ENCODE measurements at regions not wholly inside any gene's neighbourhood (a gene's known extent, or its start where the extent isn't known, plus 50 kb on each side); places are given as distances from the start of the nearest gene placed in this dataset.

- Mint-ChIP-seq H3K27ac (no peak overlapping the region), H3K4me1 (no peaks in the 10 kb centered on the region), H3K27me3 (no peaks in the 10 kb centered on the region), H3K9me3 (peaks cover 9% of the 10 kb centered on the region), H3K36me3 (ENCODE audit: low read depth) (no peaks in the 10 kb centered on the region), H3K4me3 (no peak overlapping the region)
- DNase-seq, result no peak
- CTCF ChIA-PET, result interaction anchor here (0.9 kb wide), 1 partner anchor 15 kb away, joined by 3 read pairs; no protein-coding TSS in a partner anchor
- POLR2A ChIA-PET, result no interaction called here
Measured at GRCh38 chr17:12545877-12546513, 119.7 kb upstream of the MYOCD start.

- ChIA-PET CTCF (no interaction called here), POLR2A (no interaction called here)
- no peak for DNase-seq
- Mint-ChIP-seq H3K9me3 (peaks cover 8% of the 10 kb centered on the region), H3K4me3 (no peak overlapping the region), H3K27ac (no peak overlapping the region), H3K4me1 (no peaks in the 10 kb centered on the region), H3K36me3 (ENCODE audit: low read depth) (no peaks in the 10 kb centered on the region), H3K27me3 (no peaks in the 10 kb centered on the region)
Measured at GRCh38 chr17:12546983-12547382, 118.7 kb upstream of the MYOCD start.

GRCh38 chr17:12547831-12548230 is 117.9 kb upstream of the MYOCD start:
- no peaks in the 10 kb centered on the region for H3K27me3 Mint-ChIP-seq
- H3K4me3 Mint-ChIP-seq, result no peak overlapping the region

GRCh38 chr17:12548558-12548957 is 117.1 kb upstream of the MYOCD start:
- Mint-ChIP-seq H3K4me3 (no peak overlapping the region), H3K4me1 (no peaks in the 10 kb centered on the region), H3K36me3 (ENCODE audit: low read depth) (no peaks in the 10 kb centered on the region), H3K27me3 (no peaks in the 10 kb centered on the region), H3K27ac (no peak overlapping the region), H3K9me3 (peaks cover 8% of the 10 kb centered on the region)
- POLR2A ChIA-PET, result no interaction called here
- CTCF ChIA-PET, result no interaction called here
- no peak for DNase-seq

More at GRCh38 chr17:12547831-12548230, 117.9 kb upstream of the MYOCD start:
- Mint-ChIP-seq H3K9me3 (peaks cover 8% of the 10 kb centered on the region), H3K36me3 (ENCODE audit: low read depth) (no peaks in the 10 kb centered on the region), H3K27ac (no peak overlapping the region), H3K4me1 (no peaks in the 10 kb centered on the region)
- no peak for DNase-seq
- ChIA-PET POLR2A (no interaction called here), CTCF (no interaction called here)

GRCh38 chr17:12549499-12550041 is 116.1 kb upstream of the MYOCD start:
- no peak overlapping the region for H3K4me3 Mint-ChIP-seq
- ChIA-PET CTCF (no interaction called here), POLR2A (no interaction called here)
- no peaks in the 10 kb centered on the region for H3K4me1 Mint-ChIP-seq
- H3K27me3 Mint-ChIP-seq, result no peaks in the 10 kb centered on the region
- H3K9me3 Mint-ChIP-seq, result peaks cover 8% of the 10 kb centered on the region
- H3K36me3 Mint-ChIP-seq (ENCODE audit: low read depth), result no peaks in the 10 kb centered on the region
- no peak for DNase-seq
- no peak overlapping the region for H3K27ac Mint-ChIP-seq

GRCh38 chr17:12553625-12554024 is 112.1 kb upstream of the MYOCD start:
- no peak overlapping the region for H3K27ac Mint-ChIP-seq
- DNase-seq, result no peak
- no peaks in the 10 kb centered on the region for H3K4me1 Mint-ChIP-seq

GRCh38 chr17:12554251-12554650 is 111.4 kb upstream of the MYOCD start:
- ChIA-PET CTCF (no interaction called here), POLR2A (no interaction called here)
- no peaks in the 10 kb centered on the region for H3K27me3 Mint-ChIP-seq
- no peak overlapping the region for H3K27ac Mint-ChIP-seq
- H3K4me3 Mint-ChIP-seq, result no peak overlapping the region
- peaks cover 5% of the 10 kb centered on the region for H3K9me3 Mint-ChIP-seq
- no peaks in the 10 kb centered on the region for H3K36me3 Mint-ChIP-seq (ENCODE audit: low read depth)
- no peak for DNase-seq
- H3K4me1 Mint-ChIP-seq, result no peaks in the 10 kb centered on the region

More at GRCh38 chr17:12553625-12554024, 112.1 kb upstream of the MYOCD start:
- CTCF ChIA-PET, result no interaction called here
- Mint-ChIP-seq H3K27me3 (no peaks in the 10 kb centered on the region), H3K4me3 (no peak overlapping the region), H3K36me3 (ENCODE audit: low read depth) (no peaks in the 10 kb centered on the region), H3K9me3 (peaks cover 8% of the 10 kb centered on the region)
- POLR2A ChIA-PET, result no interaction called here

- Mint-ChIP-seq H3K27ac (no peak overlapping the region), H3K4me3 (no peak overlapping the region), H3K27me3 (no peaks in the 10 kb centered on the region), H3K4me1 (no peaks in the 10 kb centered on the region), H3K9me3 (peaks cover 17% of the 10 kb centered on the region), H3K36me3 (ENCODE audit: low read depth) (no peaks in the 10 kb centered on the region)
- no peak for DNase-seq
- ChIA-PET POLR2A (no interaction called here), CTCF (no interaction called here)
Measured at GRCh38 chr17:12566291-12566690, 99.4 kb upstream of the MYOCD start.

GRCh38 chr17:12567077-12568053 is 98.3 kb upstream of the MYOCD start:
- ChIA-PET CTCF (interaction anchor here (0.6 kb wide), 1 partner anchor 493 kb away, joined by 3 read pairs; no protein-coding TSS in a partner anchor), POLR2A (no interaction called here)
- Mint-ChIP-seq H3K27me3 (no peaks in the 10 kb centered on the region), H3K4me3 (no peak overlapping the region), H3K27ac (no peak overlapping the region), H3K9me3 (peaks cover 22% of the 10 kb centered on the region), H3K4me1 (no peaks in the 10 kb centered on the region), H3K36me3 (ENCODE audit: low read depth) (no peaks in the 10 kb centered on the region)
- no peak for DNase-seq

- Mint-ChIP-seq H3K36me3 (ENCODE audit: low read depth) (no peaks in the 10 kb centered on the region), H3K27ac (no peak overlapping the region), H3K9me3 (peaks cover 22% of the 10 kb centered on the region), H3K4me1 (no peaks in the 10 kb centered on the region), H3K27me3 (no peaks in the 10 kb centered on the region), H3K4me3 (no peak overlapping the region)
- ChIA-PET CTCF (interaction anchor here (0.6 kb wide), 1 partner anchor 1504 kb away, joined by 5 read pairs; no protein-coding TSS in a partner anchor), POLR2A (no interaction called here)
- DNase-seq, result no peak
Measured at GRCh38 chr17:12568358-12569251, 97.1 kb upstream of the MYOCD start.

- DNase-seq, result no peak
- POLR2A ChIA-PET, result no interaction called here
- no peaks in the 10 kb centered on the region for H3K4me1 Mint-ChIP-seq
Measured at GRCh38 chr17:12571606-12572005, 94.1 kb upstream of the MYOCD start.

GRCh38 chr17:12574525-12574924 is 91.2 kb upstream of the MYOCD start:
- no peak for DNase-seq
- ChIA-PET CTCF (no interaction called here), POLR2A (no interaction called here)
- Mint-ChIP-seq H3K9me3 (peaks cover 10% of the 10 kb centered on the region), H3K27me3 (no peaks in the 10 kb centered on the region), H3K4me3 (no peak overlapping the region), H3K36me3 (ENCODE audit: low read depth) (no peaks in the 10 kb centered on the region), H3K4me1 (no peaks in the 10 kb centered on the region), H3K27ac (no peak overlapping the region)

More at GRCh38 chr17:12571606-12572005, 94.1 kb upstream of the MYOCD start:
- Mint-ChIP-seq H3K36me3 (ENCODE audit: low read depth) (no peaks in the 10 kb centered on the region), H3K4me3 (no peak overlapping the region), H3K9me3 (peaks cover 13% of the 10 kb centered on the region), H3K27me3 (no peaks in the 10 kb centered on the region), H3K27ac (no peak overlapping the region)
- CTCF ChIA-PET, result no interaction called here
